HEK293T (cell line): ENCODE measurements at regions not wholly inside any gene's neighbourhood (a gene's known extent, or its start where the extent isn't known, plus 50 kb on each side); places are given as distances from the start of the nearest gene placed in this dataset.

Source experiments
- CTCF ChIA-PET: fragments of 350-600 bp; formaldehyde crosslinking; extraction: SDS; loops from one replicate; lab custom pipeline; 2021; ENCODE audit warnings: antibody characterized with exemption, inconsistent platforms; lab: Yijun Ruan, JAX
- POLR2A ChIA-PET: fragments of 350-600 bp; formaldehyde crosslinking; extraction: SDS; loops from one replicate; lab custom pipeline; 2020; ENCODE audit warnings: antibody characterized with exemption, inconsistent platforms; lab: Yijun Ruan, JAX
- DNase-seq: peaks from one replicate; pipeline ENCODE4 v3.0.0; 2012; ENCODE audit warnings: mixed read lengths; ENCODE audit errors: extremely low spot score
- ARNT ChIP-seq: fragments of 450-650 bp; IDR thresholded peaks from 2 replicates; pipeline ENCODE4 v1.6.1; 2017; ENCODE audit warnings: mild to moderate bottlenecking
- BHLHE40 ChIP-seq: fragments of 450-650 bp; IDR thresholded peaks from 2 replicates; pipeline ENCODE4 v1.6.1; 2016; ENCODE audit warnings: mild to moderate bottlenecking, moderate library complexity, borderline replicate concordance
- CTBP1 ChIP-seq: fragments of 450-650 bp; IDR thresholded peaks from 2 replicates; pipeline ENCODE4 v1.6.1; 2016; ENCODE audit warnings: borderline replicate concordance
- ELF4 ChIP-seq: fragments of 450-650 bp; IDR thresholded peaks from 2 replicates; pipeline ENCODE4 v1.6.1; 2017; ENCODE audit warnings: antibody characterized with exemption
- FOXA1 ChIP-seq: fragments of 450-650 bp; IDR thresholded peaks from 2 replicates; pipeline ENCODE4 v1.6.1; 2016; ENCODE audit warnings: mild to moderate bottlenecking
- FOXK2 ChIP-seq: fragments of 450-650 bp; IDR thresholded peaks from 2 replicates; pipeline ENCODE4 v1.6.1; 2016; ENCODE audit warnings: mild to moderate bottlenecking
- FOXM1 ChIP-seq: fragments of 450-650 bp; IDR thresholded peaks from 2 replicates; pipeline ENCODE4 v1.6.1; 2017; ENCODE audit warnings: mild to moderate bottlenecking, borderline replicate concordance
- HDGF ChIP-seq: fragments of 450-650 bp; IDR thresholded peaks from 2 replicates; pipeline ENCODE4 v1.6.1; 2017; ENCODE audit warnings: antibody characterized with exemption, borderline replicate concordance
- L3MBTL2 ChIP-seq: fragments of 450-650 bp; conservative IDR thresholded peaks from 2 replicates; pipeline ENCODE4 v1.6.1; 2016; ENCODE audit warnings: mild to moderate bottlenecking
- LEF1 ChIP-seq: fragments of 450-650 bp; IDR thresholded peaks from 2 replicates; pipeline ENCODE4 v1.6.1; 2017; ENCODE audit warnings: mild to moderate bottlenecking, borderline replicate concordance
- NFRKB ChIP-seq: fragments of 450-650 bp; IDR thresholded peaks from 2 replicates; pipeline ENCODE4 v1.6.1; 2016; ENCODE audit warnings: mild to moderate bottlenecking, moderate library complexity
- PKNOX1 ChIP-seq: fragments of 450-650 bp; IDR thresholded peaks from 2 replicates; pipeline ENCODE4 v1.6.1; 2016
- SP1 ChIP-seq: fragments of 450-650 bp; IDR thresholded peaks from 2 replicates; pipeline ENCODE4 v1.6.1; 2017
- SUZ12 ChIP-seq: fragments of 450-650 bp; IDR thresholded peaks from 2 replicates; pipeline ENCODE4 v1.6.1; 2016; ENCODE audit warnings: mild to moderate bottlenecking
- TARDBP ChIP-seq: fragments of 450-650 bp; IDR thresholded peaks from 2 replicates; pipeline ENCODE4 v1.6.1; 2016
- ZNF384 ChIP-seq: fragments of 450-650 bp; IDR thresholded peaks from 2 replicates; pipeline ENCODE4 v1.6.1; 2016

DNA sequence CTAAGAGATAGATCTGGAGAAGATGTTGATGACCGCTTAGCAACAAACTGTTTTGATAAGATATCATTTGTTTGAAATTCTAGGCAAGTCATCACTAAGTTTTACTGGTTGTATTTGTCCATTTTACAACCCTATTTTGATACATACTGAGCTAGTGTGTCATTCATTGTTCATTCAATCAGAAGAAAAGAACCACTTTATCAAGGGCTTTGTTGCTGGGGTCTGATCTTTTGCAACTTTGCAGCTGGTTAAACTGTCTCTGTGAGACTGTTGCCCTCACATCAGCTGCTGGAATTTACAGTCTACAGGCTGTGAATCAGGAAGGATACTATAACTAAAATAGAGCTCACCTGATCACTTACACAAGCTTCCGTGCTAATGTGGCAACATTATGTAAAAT, 290.5 kb downstream of the RFC3 start:
- no peak for TF ChIP-seq FOXM1
- no peak for TF ChIP-seq HDGF
- no peak for DNase-seq
- POLR2A ChIA-PET: no interaction called here
- CTCF ChIA-PET: interaction anchor here (0.8 kb wide), 1 partner anchor 1681 kb away, joined by 3 read pairs; no protein-coding TSS in a partner anchor

DNA sequence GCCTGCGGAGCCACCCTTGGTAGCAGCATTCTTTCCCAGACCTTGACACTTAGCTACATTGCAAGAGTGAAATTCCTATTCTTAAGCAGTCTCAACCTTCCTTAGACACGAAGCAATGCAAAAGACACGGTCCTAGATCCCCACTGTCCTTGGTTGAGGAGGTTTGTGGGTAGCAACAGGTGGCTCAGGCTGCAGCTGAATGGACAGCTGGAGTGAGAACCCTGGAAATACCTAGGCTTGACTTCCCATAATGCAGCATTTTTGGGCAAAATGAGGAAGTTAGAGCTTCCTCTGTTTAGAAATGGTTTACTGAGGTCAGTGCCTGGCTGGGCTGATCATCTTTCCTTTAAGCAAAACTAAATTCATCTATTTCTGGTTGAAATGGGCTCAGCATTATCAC, 296.6 kb downstream of the RFC3 start:
- ChIA-PET CTCF (interaction anchor here (0.5 kb wide), 1 partner anchor 129 kb away, joined by 3 read pairs; no protein-coding TSS in a partner anchor), POLR2A (no interaction called here)
- no peak for TF ChIP-seq CTBP1
- TF ChIP-seq ELF4: no peak
- no peak for TF ChIP-seq L3MBTL2
- TF ChIP-seq TARDBP: no peak
- TF ChIP-seq FOXK2: no peak
- TF ChIP-seq SP1: no peak
- TF ChIP-seq BHLHE40: no peak
- TF ChIP-seq LEF1: no peak
- TF ChIP-seq NFRKB: no peak
- no peak for TF ChIP-seq FOXA1
- no peak for TF ChIP-seq ARNT
- TF ChIP-seq HDGF: no peak
- no peak for TF ChIP-seq PKNOX1
- no peak for TF ChIP-seq SUZ12
- TF ChIP-seq FOXM1: no peak
- no peak for DNase-seq

- no peak for DNase-seq
- ChIA-PET CTCF (no interaction called here), POLR2A (no interaction called here)
- no peak for TF ChIP-seq ELF4
- TF ChIP-seq FOXA1: no peak
- no peak for TF ChIP-seq SUZ12
- no peak for TF ChIP-seq BHLHE40
Observed at GRCh38 chr13:34116651-34117050, 298.7 kb downstream of the RFC3 start.

GRCh38 chr13:34124666-34125306, 306.8 kb downstream of the RFC3 start:
- ChIA-PET CTCF (no interaction called here), POLR2A (no interaction called here)
- DNase-seq: no peak
- no peak for TF ChIP-seq SUZ12
- no peak for TF ChIP-seq ARNT
- TF ChIP-seq ELF4: no peak
- TF ChIP-seq SP1: no peak
- no peak for TF ChIP-seq ZNF384
- TF ChIP-seq FOXA1: no peak
- no peak for TF ChIP-seq NFRKB
- TF ChIP-seq BHLHE40: no peak
- TF ChIP-seq FOXK2: no peak
- no peak for TF ChIP-seq CTBP1
- no peak for TF ChIP-seq PKNOX1
- no peak for TF ChIP-seq HDGF

DNA sequence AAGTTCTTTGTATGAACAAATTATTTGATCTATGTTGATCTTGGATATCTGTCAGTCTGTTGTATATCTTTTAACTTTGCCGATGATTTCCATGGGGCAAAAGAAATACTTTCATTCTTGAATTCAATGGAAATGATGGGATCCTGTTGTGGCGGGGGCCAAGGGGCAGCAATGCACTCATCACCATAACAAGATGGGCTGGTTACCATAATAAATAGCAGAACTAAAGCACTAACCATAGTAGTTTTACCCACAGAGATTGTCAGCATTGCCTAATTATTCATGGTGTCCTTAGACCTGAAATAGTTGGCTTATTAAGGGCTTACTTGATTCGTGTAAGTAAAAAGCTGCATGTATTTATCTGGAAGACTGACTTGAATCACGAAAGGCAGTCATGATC, 309.6 kb downstream of the RFC3 start:
- DNase-seq: no peak
- CTCF ChIA-PET: no interaction called here
- no peak for TF ChIP-seq ELF4
- no peak for TF ChIP-seq FOXA1
- TF ChIP-seq LEF1: no peak
- no peak for TF ChIP-seq FOXM1
- TF ChIP-seq SP1: no peak
- TF ChIP-seq TARDBP: no peak
- no peak for TF ChIP-seq PKNOX1
- TF ChIP-seq ARNT: no peak
- TF ChIP-seq BHLHE40: no peak
- no peak for TF ChIP-seq SUZ12
- no peak for TF ChIP-seq CTBP1
- no peak for TF ChIP-seq HDGF
- no peak for TF ChIP-seq FOXK2
- TF ChIP-seq ZNF384: no peak
- no peak for TF ChIP-seq NFRKB
- TF ChIP-seq L3MBTL2: no peak
- POLR2A ChIA-PET: no interaction called here

DNA sequence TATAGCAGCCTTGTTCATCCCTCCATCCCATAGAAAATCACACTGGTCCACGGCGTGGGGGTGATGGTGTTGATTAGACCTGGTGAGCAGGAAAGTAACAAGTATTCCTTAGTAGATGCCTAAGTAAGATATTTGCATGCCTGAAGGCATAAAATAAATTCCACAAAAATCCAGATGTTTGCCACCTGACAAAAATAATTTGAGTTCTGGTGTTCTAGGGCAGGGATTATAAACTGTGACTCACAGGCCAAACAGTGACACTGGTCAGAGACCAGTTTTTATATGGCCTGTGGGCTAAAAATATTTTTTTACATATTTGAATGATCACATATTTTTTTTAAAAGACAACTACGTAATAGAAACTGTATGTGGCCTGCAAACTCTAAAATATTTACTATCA, 310.7 kb downstream of the RFC3 start:
- DNase-seq: no peak
- TF ChIP-seq ZNF384 (no peak), HDGF (no peak)
- POLR2A ChIA-PET: no interaction called here
- CTCF ChIA-PET: no interaction called here

DNA sequence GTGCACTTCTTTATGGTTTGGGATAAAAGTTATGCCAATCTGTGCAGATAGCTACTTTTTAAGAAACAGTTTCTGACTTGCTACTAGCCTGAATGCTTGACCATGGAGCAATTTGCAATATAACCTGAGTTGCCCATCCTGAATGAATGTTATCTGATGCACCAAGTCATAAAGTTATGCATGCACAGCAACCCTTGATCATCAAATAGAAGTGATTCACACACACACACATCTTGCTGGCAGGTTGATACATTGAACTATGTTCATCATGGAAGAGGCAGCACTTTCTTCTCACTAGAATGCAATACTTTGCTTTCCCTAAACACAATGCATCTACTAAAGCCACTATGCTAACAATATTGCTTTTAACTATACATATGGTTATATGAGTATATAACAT, 311.5 kb downstream of the RFC3 start:
- TF ChIP-seq TARDBP (no peak), CTBP1 (no peak), NFRKB (no peak), FOXA1 (no peak), ARNT (no peak), SP1 (no peak), ELF4 (no peak), BHLHE40 (no peak), ZNF384 (no peak), HDGF (no peak), SUZ12 (no peak), FOXK2 (no peak)
- no peak for DNase-seq
- POLR2A ChIA-PET: no interaction called here
- CTCF ChIA-PET: no interaction called here
